Dedifferentiated amniotic fluid mesenchymal stem cell (primary cell): ENCODE measurements at regions not wholly inside any gene's neighbourhood (a gene's known extent, or its start where the extent isn't known, plus 50 kb on each side); places are given as distances from the start of the nearest gene placed in this dataset.

Source experiments
- DNase-seq: peaks from one replicate; pipeline ENCODE4 v3.0.0-alpha.2; 2016; ENCODE audit errors: extremely low spot score

DNA sequence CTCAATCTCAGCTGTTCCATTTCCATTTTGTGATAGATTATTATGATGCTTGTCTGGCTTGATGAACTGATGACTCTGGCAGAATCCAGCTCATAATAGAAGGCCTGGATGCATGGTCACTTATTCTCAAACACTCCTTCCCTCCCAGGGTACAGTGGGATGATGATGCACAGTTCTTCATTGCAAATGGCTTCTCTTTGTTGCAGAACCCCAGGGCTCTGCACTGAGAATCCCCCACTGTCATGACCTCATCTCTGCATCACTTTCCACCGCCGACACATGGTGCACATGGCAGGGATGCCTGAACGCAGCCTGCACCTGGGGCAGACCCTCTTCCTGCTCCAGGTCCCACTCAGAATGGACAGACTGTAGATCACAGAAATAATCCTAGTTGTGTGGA, 515.6 kb upstream of the NR2F2 start:
- no peak for DNase-seq

DNA sequence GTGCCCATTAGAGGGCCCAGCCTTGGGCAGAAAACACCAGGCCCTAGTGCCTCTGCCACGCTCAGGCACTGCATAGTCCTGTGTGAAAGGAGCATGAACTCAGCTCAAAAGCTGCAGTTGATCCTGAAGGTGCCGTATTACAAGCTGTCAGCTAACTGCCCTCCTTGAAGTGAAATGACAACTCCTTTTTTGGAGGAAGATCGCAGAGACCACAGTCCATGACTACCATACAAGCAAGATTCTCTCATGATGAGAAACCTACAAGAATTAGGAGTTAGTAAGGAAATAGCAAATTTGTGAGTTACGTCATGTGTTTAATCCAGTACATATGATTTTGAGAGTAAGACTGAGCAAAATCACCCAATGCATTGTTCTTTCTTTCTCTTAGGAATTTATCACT, 513.9 kb upstream of the NR2F2 start:
- no peak for DNase-seq

DNA sequence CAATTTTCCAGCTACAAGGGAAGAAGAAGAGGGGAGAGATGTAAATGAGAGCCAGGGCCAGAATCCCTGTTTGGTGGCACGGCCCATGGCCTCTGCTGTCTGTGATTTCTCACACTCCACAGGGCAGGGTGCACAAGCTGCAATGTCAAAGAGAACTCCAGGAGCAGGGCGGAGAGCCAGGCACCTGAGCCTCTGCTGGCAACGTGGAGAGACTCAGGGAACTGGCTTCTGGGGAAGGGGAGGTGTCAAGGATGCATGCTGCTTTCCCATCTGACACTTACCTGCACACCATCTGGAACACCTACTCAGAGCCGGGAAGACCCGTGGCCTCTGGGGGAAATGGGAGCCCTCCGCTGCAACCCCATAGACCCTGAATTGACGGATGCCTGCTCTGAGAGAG, 507.5 kb upstream of the NR2F2 start:
- DNase-seq = no peak

DNA sequence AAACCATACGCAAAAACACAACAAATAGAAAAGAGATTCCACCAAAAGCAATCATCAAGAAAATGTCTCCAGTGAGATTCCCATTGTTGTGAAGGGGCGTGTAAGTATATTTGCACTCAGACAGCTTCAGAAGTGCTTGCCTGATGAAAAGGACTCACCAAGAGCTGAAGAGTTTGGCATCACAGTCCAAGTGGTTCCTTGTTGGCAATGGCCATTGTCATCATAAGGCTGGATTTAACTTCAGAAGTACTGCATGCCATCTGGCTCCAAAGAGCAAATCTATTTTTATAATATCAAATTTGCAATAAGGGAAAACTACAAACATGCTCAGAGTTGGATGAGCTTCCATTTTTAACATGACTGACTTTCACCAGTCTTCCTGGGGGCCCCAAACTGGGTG, 505.3 kb upstream of the NR2F2 start:
- DNase-seq = no peak

DNA sequence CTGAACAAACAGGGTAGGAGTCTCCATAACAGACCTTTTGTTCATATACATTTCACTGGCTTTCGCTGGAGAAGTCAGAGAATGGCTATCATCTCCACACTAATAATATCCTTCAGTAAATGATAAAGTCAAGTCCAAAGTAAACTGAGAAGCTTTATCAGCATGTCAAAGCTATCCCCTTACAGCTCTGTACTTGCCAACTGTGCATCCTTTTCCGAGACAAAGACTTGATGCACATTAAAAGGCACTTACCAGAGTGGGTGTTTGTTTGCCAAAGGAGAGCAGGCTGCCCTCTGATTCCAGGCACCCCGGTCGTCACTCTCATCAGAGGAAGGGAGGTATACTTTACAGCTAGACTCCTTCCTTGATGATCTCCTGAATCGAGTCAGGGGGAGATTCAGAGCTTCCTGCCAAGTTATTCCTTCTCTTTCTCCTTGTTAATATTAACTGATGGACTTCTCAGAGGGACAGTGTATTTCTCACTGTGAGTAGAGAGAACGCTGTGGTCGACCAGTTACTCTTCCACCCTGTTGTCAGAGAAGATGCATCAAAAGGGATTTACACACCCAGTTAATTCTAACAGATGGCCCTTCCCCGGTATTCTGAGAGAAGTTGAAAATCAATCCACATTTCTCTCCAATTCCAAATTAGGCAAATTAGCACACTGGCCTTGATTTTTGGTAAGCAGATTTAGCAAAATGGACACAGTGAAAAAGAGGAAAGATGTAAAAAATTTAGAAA, 504.7 kb upstream of the NR2F2 start:
- DNase-seq = no peak

DNA sequence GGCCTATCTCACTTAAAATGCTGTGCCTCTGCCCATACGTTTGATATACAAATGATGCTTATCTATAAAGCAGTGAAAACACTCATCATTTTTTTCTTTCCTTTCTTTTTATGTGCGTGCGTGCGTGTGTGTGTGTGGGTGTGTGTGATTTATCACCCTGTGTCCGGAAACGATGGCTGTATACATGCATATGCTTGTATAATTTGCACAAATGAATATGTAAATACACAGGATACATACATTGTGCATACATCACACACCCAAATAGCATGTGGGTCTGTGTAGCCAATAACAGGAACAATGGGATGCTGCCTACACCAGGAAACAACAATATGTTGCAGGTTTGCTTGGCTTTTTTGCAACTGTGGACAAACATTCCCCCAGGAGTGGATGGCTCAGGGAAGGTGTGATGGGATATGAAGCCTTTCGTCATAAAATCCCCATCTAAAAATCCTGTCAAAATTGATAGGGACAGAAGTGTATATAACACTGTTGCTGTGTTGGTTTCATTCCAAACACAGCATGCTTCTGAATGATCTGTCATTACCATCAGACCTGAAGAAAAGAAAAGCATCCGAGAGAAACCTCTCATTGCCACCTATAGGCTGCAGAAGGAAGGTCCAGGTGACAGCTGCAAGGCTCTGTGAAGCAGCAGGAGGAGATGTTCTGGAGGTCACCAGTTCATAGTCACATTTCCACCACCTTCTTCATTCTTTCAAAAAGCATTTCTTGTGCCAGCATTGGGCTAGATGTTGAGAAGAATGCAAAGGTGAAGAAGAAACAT, 503.9 kb upstream of the NR2F2 start:
- no peak for DNase-seq

DNA sequence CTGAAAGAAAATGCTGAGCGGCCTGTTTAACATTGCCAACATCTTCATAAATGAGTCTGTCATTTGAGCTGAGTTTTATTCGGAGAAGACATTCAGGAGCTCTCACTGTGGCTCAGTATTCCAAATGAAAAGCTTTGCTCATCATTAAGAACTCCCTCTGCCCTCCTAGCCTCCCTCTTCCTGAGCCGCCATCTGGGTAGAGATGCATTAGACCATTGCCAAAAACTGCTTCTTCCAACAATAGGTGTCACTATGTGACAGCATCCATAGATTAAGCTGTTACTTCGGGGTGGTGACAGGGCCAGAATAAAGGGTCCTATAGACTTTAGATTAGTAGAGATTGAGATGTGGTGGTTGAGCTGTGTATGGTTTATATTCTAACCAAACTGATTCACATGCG, 501.4 kb upstream of the NR2F2 start:
- no peak for DNase-seq

DNA sequence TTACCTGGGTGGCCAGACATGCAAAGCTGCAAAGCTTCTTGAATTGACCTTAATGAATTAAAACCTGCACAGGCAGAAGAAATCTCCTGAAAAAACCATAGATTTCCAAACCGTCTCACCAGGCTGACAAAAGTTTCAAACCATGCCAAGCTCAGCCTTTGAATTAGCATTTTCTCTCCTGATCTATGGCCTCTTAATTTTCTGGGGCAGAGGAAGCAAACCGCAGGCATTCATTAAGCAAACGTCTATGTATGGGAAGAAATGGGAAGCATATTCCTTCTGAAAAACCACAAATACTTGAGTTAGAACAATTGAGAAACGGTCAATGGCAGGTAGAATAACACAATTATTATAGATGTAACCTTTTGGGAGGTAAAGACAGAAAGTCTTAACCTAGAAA, 500.2 kb upstream of the NR2F2 start:
- no peak for DNase-seq

DNA sequence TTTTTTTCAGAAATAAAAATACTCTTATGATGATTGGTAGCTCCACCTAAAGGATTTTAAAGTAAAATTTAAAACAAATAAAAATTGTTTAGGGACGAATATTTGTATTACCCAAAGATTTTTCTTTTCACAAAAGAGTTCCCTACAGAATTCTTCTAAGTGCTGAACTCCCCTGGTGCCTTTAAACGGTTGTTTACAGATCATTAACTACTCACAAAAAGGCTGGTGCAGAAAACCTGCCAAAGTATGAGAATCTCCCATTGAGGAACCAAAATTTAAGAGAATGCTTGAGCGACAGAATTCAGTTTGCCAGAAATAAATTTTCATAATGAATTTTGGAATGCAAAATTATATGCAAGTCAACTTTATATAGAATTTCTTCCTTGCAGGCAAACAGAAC, 497.8 kb upstream of the NR2F2 start:
- no peak for DNase-seq

DNA sequence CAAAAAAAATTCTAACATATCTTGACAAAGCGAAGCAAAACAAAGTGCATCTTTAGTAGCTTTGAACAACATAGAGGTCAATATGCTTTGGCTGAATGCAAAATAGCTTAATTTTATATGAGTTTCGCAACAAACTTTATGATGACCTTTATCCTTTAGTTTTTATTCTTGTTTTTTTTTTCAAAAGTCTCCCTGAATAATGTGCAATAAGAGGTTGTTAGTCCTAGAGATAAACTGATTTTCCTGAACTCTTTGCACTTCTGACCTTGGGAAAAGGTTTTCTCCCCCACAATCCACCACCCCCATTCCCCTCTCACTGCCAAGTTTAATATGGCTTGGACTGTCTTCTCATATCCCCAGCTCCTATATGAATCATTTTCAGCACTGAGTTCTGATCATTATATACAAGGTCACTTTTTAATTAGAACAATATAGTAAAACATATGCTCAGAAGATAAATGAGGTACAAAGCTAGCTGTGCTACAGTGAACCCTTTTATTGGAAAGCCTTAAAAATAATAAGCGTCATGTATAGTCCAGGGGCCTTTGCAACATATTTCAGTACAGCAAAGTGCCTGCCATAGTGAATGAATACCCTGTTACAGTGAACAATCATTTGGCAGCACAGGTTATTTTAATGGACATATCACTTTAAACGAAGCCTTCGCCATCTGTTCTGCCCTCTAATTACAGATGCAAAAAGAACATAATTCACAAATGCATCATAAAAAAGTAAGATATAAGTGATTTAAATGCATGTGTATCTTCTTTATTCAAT, 496.3 kb upstream of the NR2F2 start:
- DNase-seq = no peak

DNA sequence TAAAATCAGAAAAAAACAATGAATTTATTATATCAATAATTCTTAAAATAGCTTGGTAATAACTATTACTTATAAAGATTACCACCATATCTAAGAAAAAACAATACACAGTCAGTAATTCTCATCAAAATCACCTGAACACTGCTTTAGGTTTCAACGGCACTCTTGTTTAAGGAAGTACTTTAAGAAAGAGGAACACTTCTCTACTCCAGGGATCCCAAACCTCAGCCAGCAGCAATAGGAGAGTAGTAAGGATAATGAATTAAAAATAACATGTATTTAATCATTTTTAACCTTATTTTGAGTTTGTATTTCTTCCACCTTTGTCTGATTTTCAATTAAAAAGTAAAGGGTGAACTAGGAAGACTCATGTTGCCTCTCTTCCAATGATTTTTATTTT, 494.0 kb upstream of the NR2F2 start:
- DNase-seq = no peak

DNA sequence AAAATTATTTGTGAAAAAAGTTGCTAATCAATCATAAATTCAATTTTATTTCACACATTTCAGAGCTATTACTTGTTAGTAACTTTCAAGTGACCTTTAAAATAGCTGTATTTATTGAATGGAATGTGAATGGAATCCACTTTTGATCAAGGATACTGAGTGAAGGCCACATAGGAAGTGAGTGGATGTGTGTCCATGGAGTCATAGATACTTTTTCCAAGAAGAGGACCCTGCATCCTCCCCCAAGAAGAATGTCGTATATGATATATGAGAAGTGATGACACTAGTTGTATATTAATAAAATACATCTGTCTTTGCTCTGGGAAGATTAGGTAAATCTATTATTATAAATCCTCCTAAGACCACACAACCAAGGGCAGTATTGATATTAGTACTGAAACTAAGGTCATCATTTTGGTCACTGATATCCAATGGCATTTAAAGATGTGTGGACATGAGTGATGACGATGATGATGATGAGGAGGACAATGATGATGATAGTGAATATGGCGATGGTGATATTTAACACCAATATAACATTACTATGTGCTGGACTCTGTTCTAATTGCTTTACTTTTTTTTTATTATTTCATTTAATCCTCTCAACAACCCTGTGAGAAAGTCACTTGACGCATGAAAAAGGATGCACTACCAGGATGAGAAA, 493.0 kb upstream of the NR2F2 start:
- no peak for DNase-seq

DNA sequence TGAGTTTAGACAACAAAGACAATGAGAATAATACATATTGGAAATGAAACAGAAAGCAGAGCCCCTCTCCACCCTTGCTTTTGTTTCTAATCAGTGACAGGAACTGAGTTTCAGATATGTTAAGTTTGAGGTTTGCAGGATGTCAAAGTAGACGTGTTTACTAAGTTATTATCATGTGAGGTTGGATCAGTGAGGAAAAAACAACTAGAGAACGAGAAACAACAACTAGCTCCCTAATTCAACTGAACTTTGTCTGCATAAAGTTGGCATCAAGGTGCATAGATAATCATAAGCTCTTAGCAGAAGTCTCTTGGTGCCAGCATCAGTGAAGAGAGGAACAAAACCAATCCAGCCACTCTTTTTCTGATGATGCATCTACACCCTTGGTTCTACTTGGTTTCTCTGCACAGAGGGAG, 491.1 kb upstream of the NR2F2 start:
- DNase-seq = no peak

DNA sequence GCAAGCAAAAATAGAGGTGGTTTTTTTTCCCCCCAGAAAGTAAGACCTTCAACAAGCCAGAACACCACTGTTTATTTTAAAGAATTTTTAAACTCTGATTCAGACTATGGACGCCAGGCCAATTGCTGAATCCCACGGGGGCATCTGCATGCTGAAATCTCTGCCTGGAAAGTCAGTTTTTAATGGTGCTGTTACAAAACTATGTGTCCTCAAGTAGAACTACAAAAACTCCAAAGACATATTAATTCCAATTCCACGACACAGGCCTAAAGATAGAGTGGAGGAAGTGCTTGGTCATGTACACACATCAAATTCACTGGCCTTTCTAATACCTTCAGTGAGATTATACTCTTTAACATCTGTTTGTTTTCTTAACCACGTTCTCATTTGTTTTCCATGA, 490.5 kb upstream of the NR2F2 start:
- peak; percentile 66 for DNase-seq

DNA sequence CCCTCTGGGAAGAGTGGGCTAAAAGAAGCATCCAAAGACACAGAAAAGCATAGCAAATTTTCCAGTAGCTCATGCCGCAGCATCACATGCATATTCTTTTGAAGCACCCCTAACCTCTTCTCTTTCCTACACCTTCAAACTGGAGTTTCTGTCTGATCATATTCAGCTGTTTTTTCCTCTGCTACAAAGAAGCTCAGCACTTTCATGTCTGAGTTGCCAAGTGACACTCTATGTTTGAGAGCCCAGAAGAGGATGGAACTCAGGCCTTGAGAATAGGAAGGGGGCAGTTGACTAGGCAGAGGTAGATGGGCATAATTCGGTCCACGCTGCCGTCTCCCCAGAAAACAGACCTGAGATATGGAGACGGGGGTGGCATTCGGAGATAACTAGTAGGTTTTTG, 489.6 kb upstream of the NR2F2 start:
- no peak for DNase-seq

DNA sequence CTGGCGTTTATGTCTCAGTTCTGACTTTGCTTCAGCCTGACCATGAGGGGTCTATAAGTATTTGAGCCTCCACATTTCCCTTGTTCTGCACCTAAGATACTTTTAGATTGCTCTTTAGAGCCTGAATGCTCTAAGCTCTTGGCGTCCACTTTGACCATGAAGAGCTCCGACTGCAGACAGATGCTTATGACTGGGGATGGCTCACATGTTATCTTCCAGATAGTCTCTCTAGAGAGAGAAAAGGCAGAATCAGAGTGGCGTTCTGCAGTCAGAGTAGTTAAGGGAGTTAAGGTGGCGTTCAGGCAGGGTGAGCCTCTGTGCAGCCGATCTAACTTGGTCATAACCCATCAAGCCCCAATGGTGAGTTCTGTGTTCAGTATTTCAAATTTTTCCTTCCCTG, 487.9 kb upstream of the NR2F2 start:
- no peak for DNase-seq

DNA sequence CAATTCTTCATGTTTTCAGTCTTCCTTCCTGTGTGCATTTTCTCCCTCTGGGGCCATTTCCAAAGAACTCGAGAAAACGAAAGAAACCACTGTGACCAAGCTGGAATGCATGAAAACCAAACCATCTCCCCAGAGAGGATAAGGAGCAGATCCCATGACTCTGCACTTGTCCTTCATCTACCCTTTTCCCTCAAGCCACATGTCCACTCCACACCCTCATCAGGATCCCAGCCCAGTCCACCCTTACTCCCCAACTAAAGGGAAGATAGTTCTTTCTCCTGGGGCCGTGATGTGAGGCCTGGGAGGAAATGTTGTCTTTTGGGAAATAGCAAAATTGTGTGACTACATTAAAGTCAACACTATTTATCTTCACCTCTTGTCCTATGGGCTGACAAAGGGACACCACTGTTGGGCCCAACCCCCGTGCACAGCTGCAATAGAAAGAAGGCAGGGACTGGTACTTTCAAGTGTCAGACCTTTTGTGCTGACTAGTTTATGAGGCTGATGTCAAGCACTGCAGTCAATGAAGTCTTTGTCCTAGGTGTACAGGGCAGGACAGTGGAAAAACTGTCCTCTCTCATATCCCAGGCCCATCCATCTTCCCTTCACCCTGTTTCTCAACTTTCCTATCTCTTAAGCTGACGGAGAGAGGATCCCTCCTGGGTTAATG, 487.1 kb upstream of the NR2F2 start:
- peak; percentile 92 for DNase-seq

DNA sequence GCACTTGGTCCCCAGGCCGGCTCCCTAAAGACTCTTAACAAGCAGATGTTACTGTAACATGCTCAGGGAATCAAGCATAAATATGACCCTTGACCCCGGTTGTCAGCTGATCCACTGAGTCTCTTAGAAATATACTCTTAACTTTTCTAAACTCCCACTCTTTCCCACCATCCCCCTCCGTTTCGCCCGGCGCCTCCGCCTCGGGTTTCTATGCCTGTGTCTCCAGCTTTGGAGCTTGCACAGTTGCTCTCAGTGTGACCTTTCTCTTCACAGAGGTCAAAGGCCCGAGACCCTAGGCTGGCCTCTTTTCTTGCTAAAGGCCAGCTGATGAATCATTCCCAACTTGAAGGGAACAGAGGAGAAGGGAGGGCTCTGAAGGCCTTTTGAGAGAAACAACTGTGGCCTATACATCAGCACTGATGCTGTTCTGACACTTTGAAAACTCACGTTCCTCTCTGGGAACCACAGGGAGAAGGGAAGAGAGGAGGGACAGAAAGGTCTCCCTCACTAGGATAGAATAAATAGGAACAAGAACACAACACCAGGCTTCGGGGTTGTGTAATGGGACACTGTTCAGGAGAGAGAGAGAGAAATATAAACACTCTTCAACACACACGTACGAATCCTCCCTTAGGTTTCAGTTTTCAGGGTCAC, 484.5 kb upstream of the NR2F2 start:
- DNase-seq = no peak

DNA sequence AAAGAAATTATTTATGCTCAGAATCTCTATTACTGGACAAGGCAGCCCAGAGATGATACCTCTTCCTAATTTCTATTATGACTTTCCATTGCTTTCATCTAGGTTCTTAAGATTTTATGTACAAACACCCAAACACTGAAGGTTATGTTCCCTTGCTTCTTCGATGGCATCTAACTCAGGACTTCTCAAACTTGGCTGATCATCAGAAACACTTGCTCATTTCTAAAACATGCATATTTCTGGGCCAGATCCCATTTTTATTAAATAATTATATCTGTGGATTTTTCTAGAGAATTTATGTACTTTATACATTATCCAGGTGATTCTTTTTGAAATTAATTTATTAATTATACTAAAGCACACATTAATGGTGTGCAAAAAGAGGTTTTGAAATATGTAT, 482.4 kb upstream of the NR2F2 start:
- no peak for DNase-seq

DNA sequence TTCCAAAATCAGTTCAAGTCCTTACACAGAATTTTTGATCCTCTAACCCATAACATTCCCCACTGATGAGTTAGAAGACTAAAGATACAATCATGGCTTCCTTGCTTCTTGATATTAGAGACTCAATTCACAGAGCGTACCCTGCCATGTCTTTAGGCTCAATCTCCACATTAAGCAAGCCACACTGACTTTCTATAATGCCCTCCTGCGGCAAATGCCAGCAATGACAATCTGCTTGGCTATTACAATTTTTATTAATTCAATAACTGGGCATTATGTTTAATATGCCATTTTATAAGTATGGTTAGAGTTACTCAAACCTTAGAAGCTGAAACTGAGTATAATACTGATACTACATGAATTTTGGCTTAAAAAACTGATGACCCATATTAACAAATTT, 479.7 kb upstream of the NR2F2 start:
- DNase-seq = no peak

DNA sequence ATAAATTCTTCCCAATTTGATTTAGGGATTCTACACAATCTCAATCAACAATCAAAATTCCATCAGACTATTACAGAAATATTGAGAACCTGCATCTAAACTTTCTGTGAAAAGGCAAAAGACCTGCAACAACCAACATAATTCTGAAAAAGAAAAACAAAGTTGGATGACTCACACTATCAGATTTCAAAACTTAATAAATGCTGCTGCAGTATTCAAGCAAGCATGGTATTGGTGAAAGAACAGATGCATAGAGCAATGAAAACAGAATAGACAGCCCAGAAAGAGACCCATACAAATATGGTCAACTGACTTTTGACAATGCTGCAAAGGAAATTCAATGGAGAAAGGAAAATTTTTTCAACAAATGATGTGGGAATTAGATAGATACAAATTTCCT, 477.1 kb upstream of the NR2F2 start:
- DNase-seq = no peak
